Coronary artery (tissue), 2 donors: ENCODE measurements at regions not wholly inside any gene's neighbourhood (a gene's known extent, or its start where the extent isn't known, plus 50 kb on each side); places are given as distances from the start of the nearest gene placed in this dataset.
A peak's percentile ranks its signal among the peaks of the same experiment; 100 is the strongest.

ENCODE experiments used
- DNase-seq: peaks from one replicate; pipeline ENCODE4 v3.0.0-alpha.2; 2017; ENCODE audit warnings: low spot score
- H3K27ac ChIP-seq, 2 donors: fragments of 200-600 bp; sonication (generic); one replicate each; pipeline ENCODE4 v1.5.1; 2016 to 2019
- H3K4me3 ChIP-seq: fragments of 200-600 bp; sonication (generic); 2 replicates; pipeline ENCODE4 v1.5.1; 2016; ENCODE audit warnings: mild to moderate bottlenecking, moderate library complexity
- TF ChIP-seq, protein P1 (sequence below): fragments of 200-600 bp; sonication (generic); IDR thresholded peaks from one replicate; pipeline ENCODE4 v1.5.1; 2019; ENCODE audit warnings: antibody characterized with exemption

DNA sequence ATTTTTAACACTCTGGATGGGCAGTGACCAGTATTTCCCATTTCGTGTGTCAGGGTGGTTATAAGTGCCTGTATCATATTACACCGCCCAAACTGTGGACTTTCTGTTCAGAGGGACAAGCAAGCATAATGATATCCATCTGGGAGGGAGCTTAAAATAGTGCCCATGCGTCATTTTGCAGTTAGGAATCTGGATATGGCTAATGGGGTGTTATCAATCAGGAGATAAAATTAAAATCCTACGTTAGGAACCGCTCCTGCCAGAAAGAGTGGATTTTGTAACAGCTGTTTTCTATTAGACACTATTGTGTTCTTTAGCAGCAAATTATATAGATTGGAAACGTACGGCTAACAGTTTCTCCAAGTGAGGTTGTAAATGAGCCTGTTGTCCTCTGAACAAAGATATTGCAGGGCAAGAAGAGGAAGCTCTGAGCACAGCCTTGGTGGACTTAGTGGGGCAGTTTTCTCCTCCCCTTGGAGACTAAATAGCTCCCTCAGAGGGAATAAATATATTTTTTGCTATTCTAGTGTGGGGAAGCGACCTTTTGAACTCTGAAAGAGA lies 160.4 kb downstream of the SPATA31D1 start:
- no peak overlapping the region for H3K27ac ChIP-seq
- TF ChIP-seq, protein P1, sequence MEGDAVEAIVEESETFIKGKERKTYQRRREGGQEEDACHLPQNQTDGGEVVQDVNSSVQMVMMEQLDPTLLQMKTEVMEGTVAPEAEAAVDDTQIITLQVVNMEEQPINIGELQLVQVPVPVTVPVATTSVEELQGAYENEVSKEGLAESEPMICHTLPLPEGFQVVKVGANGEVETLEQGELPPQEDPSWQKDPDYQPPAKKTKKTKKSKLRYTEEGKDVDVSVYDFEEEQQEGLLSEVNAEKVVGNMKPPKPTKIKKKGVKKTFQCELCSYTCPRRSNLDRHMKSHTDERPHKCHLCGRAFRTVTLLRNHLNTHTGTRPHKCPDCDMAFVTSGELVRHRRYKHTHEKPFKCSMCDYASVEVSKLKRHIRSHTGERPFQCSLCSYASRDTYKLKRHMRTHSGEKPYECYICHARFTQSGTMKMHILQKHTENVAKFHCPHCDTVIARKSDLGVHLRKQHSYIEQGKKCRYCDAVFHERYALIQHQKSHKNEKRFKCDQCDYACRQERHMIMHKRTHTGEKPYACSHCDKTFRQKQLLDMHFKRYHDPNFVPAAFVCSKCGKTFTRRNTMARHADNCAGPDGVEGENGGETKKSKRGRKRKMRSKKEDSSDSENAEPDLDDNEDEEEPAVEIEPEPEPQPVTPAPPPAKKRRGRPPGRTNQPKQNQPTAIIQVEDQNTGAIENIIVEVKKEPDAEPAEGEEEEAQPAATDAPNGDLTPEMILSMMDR = no peak
- no peak for DNase-seq
- peak overlapping the region; percentile 25 for H3K4me3 ChIP-seq

DNA sequence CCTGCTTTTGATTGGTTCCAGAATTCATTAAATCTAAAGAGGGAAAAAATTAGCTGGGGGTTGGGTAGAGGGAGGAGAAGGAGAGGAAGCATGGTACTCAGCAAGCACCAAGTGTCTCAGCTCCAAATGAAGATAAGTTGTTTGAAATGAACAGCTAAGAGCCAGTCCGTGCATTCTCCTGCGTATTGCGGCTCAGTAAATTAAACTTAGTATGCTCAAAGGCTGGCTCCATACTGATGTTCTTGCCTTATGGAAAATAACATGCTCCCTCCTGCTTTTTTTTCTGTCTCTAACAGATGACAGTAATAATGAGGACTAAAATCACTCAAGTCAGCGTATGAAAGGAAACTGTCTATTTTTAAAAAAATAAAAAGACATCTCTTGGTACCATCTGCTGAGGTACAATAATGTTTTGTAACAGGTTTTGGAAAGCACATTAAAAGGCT lies 161.0 kb downstream of the SPATA31D1 start:
- Histone ChIP-seq H3K4me3 (no peak overlapping the region), H3K27ac (no peak overlapping the region)
- no peak for DNase-seq
- TF ChIP-seq, protein P1 = no peak

DNA sequence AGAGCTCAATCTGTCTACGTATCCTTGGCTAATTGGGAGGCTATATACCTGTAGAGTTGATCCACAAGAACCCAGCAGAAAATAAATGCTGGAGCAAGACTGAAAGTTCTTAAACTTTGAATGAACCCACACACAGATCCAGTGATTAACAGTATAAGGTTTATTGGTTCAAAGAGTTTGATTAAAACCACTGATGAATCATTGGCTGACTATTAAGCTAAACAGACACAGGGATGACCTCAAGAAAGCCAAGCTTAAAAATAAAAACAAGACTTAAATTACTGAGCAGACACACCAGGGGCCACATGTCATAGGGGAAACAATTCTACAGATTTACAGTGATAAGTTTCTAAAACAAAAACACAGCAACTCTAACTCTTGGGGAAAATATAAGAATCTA lies 163.6 kb downstream of the SPATA31D1 start:
- DNase-seq = no peak
- H3K27ac ChIP-seq = no peak overlapping the region
- no peak overlapping the region for H3K4me3 ChIP-seq
- TF ChIP-seq, protein P1 = no peak

DNA sequence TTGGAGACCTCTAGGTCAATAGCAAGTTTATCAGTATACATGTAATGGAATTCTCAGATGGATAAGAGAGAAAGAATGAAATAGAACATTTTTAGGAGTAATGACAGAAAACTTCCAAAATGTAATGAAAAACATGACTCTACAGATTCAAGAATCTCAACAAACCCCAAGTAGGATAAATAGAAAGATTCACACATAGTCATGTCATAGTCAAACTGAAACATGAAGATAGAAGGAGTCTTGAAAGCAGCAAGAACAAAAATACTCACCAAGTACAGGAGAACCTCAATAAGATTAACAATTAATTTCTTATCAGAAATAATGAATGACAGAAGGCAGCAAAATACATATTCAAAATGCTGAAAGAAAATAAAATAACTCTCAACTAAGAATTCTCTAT lies 164.5 kb downstream of the SPATA31D1 start:
- TF ChIP-seq, protein P1 = no peak
- DNase-seq = no peak
- H3K4me3 ChIP-seq = no peak overlapping the region
- H3K27ac ChIP-seq = no peak overlapping the region

DNA sequence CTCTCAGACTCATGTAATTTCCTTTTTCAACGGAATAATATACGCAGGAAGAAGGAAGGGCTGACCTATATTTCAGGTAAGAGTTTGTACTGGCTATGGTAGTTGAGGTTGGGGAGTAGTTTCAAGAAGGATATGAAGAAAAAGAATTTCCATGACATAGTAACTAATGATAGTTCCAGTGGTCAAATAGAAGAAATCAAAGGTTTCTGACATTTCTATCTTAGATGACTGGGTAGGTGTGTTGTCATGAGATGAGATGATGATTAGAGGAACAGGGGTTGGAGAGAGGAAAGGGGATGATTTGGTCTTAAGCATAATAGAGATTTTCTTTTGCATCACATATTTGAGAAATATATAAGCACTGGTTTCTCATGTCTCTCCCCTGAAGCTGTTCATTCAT lies 166.0 kb downstream of the SPATA31D1 start:
- no peak overlapping the region for H3K27ac ChIP-seq
- no peak overlapping the region for H3K4me3 ChIP-seq
- no peak for DNase-seq
- TF ChIP-seq, protein P1 = no peak

DNA sequence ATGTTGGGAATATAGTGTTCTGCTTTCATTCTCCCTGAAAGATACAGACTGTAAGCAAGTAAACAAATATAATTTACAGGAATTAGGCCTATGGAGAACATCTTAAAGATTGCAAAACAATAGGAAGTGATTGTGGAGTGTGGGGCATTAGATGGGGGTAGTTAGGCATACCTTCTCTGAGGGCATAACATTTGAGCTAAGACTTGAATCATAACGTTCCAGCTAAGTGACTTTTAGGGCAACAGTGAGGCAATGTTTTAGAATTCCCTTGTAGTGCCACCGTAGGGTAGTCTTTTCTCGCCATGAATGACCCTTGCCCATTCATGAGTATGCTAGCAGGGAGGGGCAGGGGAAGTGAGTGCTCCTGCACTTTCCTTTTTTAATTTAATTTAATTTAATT lies 173.3 kb downstream of the SPATA31D1 start:
- TF ChIP-seq, protein P1 = no peak
- Histone ChIP-seq H3K4me3 (no peak overlapping the region), H3K27ac (no peak overlapping the region)
- DNase-seq = no peak

GRCh38 chr9:82164159-82164558 lies 175.6 kb downstream of the SPATA31D1 start:
- TF ChIP-seq, protein P1 = no peak
- DNase-seq = no peak
- Histone ChIP-seq H3K4me3 (no peak overlapping the region), H3K27ac (no peak overlapping the region)
